ENCODE measurements at regions not wholly inside any gene's neighbourhood (a gene's known extent, or its start where the extent isn't known, plus 50 kb on each side); places are given as distances from the start of the nearest gene placed in this dataset.

- ATAC-seq (ENCODE audit: insufficient read depth, low FRiP score) (no peak), DNase-seq (no peak)
- Histone ChIP-seq H3K27me3 (ENCODE audit: control insufficient read depth in 3 of 3, insufficient read depth in 3 of 3, low read length in 2 of 3) (no peaks in the 10 kb centered on the region), H3K27ac (ENCODE audit: low read depth in 1 of 2, low read length in 1 of 2) (no peak overlapping the region), H3K36me3 (ENCODE audit: control insufficient read depth in 4 of 4, insufficient read depth in 4 of 4, low read length in 4 of 4) (no peaks in the 10 kb centered on the region), H3K9me3 (ENCODE audit: control insufficient read depth in 4 of 4, insufficient read depth in 3 of 4, low read length in 3 of 4) (peaks cover 0 to 15% (median 2%) of the 10 kb centered on the region in 4 donors), H3K9ac (ENCODE audit: insufficient read depth in 1 of 2, low read length in 2 of 2) (no peak overlapping the region), H3K4me1 (ENCODE audit: control insufficient read depth in 5 of 5, insufficient read depth in 5 of 5, low read length in 5 of 5) (peaks cover 0 to 3% (median 0%) of the 10 kb centered on the region in 5 donors), H3K4me3 (no peak overlapping the region)
- WGBS, 2 donors: 83 to 92% methylated on average over 13 to 14 of the region's 14 CpGs
- TF ChIP-seq, protein P1, sequence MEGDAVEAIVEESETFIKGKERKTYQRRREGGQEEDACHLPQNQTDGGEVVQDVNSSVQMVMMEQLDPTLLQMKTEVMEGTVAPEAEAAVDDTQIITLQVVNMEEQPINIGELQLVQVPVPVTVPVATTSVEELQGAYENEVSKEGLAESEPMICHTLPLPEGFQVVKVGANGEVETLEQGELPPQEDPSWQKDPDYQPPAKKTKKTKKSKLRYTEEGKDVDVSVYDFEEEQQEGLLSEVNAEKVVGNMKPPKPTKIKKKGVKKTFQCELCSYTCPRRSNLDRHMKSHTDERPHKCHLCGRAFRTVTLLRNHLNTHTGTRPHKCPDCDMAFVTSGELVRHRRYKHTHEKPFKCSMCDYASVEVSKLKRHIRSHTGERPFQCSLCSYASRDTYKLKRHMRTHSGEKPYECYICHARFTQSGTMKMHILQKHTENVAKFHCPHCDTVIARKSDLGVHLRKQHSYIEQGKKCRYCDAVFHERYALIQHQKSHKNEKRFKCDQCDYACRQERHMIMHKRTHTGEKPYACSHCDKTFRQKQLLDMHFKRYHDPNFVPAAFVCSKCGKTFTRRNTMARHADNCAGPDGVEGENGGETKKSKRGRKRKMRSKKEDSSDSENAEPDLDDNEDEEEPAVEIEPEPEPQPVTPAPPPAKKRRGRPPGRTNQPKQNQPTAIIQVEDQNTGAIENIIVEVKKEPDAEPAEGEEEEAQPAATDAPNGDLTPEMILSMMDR (IDR thresholded peaks at IDR 0.05; ENCODE audit: control extremely low read depth, extremely low read depth): no peak
These were observed 262.5 kb upstream of the PPP2R2D start for GRCh38 chr10:131638049-131638879.

GRCh38 chr10:131638880-131639278 is 261.9 kb upstream of the PPP2R2D start:
- DNase-seq (no peak), ATAC-seq (ENCODE audit: insufficient read depth, low FRiP score) (no peak)
- H3K4me1 ChIP-seq (ENCODE audit: control insufficient read depth in 5 of 5, insufficient read depth in 5 of 5, low read length in 5 of 5): peaks cover 0 to 3% (median 0%) of the 10 kb centered on the region in 5 donors
- no peak overlapping the region for H3K9ac ChIP-seq (ENCODE audit: insufficient read depth in 1 of 2, low read length in 2 of 2)
- 82 to 84% methylated on average over 4 of the region's 4 CpGs for WGBS, 2 donors
- no peak overlapping the region for H3K27ac ChIP-seq (ENCODE audit: low read depth in 1 of 2, low read length in 1 of 2)
- H3K4me3 ChIP-seq: no peak overlapping the region
- TF ChIP-seq, protein P1 (IDR thresholded peaks at IDR 0.05; ENCODE audit: control extremely low read depth, extremely low read depth): no peak
- H3K9me3 ChIP-seq (ENCODE audit: control insufficient read depth in 4 of 4, insufficient read depth in 3 of 4, low read length in 3 of 4): peaks cover 0 to 15% (median 2%) of the 10 kb centered on the region in 4 donors
- H3K27me3 ChIP-seq (ENCODE audit: control insufficient read depth in 3 of 3, insufficient read depth in 3 of 3, low read length in 2 of 3): no peaks in the 10 kb centered on the region
- H3K36me3 ChIP-seq (ENCODE audit: control insufficient read depth in 4 of 4, insufficient read depth in 4 of 4, low read length in 4 of 4): no peaks in the 10 kb centered on the region

- Histone ChIP-seq H3K4me1 (ENCODE audit: control insufficient read depth in 5 of 5, insufficient read depth in 5 of 5, low read length in 5 of 5) (peaks cover 0 to 3% (median 0%) of the 10 kb centered on the region in 5 donors), H3K27me3 (ENCODE audit: control insufficient read depth in 3 of 3, insufficient read depth in 3 of 3, low read length in 2 of 3) (no peaks in the 10 kb centered on the region), H3K4me3 (no peak overlapping the region), H3K9me3 (ENCODE audit: control insufficient read depth in 4 of 4, insufficient read depth in 3 of 4, low read length in 3 of 4) (peaks cover 0 to 15% (median 2%) of the 10 kb centered on the region in 4 donors), H3K9ac (ENCODE audit: insufficient read depth in 1 of 2, low read length in 2 of 2) (no peak overlapping the region), H3K36me3 (ENCODE audit: control insufficient read depth in 4 of 4, insufficient read depth in 4 of 4, low read length in 4 of 4) (no peaks in the 10 kb centered on the region), H3K27ac (ENCODE audit: low read depth in 1 of 2, low read length in 1 of 2) (no peak overlapping the region)
- DNase-seq (no peak), ATAC-seq (ENCODE audit: insufficient read depth, low FRiP score) (no peak)
- WGBS, 2 donors: 39 to 81% methylated on average over 2 of the region's 2 CpGs
- TF ChIP-seq, protein P1 (IDR thresholded peaks at IDR 0.05; ENCODE audit: control extremely low read depth, extremely low read depth): no peak
These were observed 260.7 kb upstream of the PPP2R2D start for GRCh38 chr10:131640045-131640644.
